Fibroblast of gingiva (primary cell): ENCODE measurements at regions not wholly inside any gene's neighbourhood (a gene's known extent, or its start where the extent isn't known, plus 50 kb on each side); places are given as distances from the start of the nearest gene placed in this dataset.

Experiments used
- DNase-seq: peaks from one replicate; pipeline ENCODE4 v3.0.0-alpha.2; 2011; ENCODE audit warnings: low read depth

GRCh38 chr1:218526198-218526580 is 181.1 kb downstream of the TGFB2 start:
- DNase-seq: no peak

GRCh38 chr1:218527737-218528136 is 182.6 kb downstream of the TGFB2 start:
- DNase-seq: no peak

DNA sequence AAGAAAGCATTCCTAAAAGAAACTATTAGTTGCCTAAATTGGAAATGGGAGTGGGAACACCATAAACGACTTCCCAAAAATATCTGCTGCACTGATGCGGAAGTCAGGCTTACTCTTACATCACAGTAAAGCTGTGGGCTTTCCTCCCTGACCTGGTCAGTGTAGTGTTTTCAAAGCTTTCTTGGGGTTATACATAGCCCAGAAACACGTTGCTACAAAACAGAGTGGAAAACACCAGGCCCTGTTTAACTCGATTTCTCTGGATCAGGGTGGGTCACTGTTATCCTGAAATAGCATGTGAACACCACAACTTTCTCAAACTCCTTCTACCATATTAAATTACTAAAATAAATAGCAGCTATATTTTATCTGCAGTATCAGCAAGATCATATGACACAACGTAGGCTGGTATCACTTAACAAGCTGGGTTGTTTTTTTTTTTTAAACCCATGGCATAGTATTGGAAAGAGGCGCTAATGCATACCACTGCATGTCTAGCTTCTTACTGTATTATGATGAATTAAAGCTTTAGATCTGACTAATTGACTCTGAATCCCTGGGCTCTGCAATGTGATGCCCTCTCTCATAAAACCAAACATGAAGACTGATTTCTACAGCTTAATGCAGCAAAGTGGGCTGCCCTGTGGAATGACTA is 184.6 kb downstream of the TGFB2 start:
- DNase-seq: no peak

GRCh38 chr1:218531936-218532335 is 186.8 kb downstream of the TGFB2 start:
- no peak for DNase-seq

DNA sequence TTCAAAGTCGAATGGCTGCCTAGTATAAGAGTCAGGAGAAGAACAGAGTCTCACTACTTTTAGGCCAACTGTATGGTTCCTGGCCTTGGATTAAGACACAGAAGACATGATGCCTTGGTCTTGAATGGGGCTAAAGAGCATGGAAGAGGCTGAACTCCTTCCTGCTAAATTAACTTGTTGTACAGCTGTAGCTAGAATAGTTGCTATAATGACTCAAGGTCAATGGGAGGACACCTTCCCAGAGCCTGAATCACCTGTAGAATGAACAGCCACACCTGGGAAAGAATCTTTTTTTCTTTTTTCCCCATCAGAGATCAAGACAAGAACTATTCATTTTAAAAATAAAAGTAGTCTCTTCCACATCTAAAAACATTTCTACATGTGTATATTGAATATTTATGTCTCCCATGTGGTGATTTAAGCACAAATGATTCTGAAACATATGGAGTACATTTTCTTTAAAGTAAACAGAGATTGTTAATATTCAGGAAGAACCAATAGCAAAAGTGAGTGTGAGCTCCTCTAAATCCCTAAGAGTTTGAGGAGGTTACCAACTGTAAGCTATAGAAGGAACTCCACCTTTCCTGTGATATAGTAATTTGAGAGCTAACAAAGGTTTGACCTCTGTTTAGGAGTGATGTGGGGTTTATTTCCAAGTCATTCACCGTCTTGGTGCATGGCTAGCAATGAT is 191.3 kb downstream of the TGFB2 start:
- no peak for DNase-seq

GRCh38 chr1:218537122-218537913 is 192.2 kb downstream of the TGFB2 start:
- peak; percentile 80 for DNase-seq

DNA sequence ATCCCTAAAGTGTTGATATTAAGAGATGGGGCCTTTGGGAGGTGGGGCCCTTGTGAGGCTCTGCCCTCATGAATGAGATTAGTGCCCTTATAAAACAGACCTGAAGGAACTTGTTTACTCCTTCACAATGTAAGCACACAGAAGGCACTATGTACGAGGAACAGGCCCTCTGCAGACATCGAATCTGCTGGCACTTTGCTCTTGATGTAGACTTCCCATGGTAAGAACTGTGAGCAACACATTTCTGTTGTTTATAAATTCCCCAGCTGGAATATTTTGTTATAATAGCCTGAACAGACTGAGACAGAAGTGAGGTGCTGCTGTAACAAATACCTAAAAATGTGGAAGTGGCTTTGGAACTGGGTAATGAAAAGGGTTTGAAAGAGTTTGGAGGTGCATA is 193.2 kb downstream of the TGFB2 start:
- no peak for DNase-seq

GRCh38 chr1:218546314-218546713 is 201.2 kb downstream of the TGFB2 start:
- DNase-seq: peak; percentile 14

- no peak for DNase-seq
These were observed 203.0 kb downstream of the TGFB2 start for GRCh38 chr1:218547957-218548730.

DNA sequence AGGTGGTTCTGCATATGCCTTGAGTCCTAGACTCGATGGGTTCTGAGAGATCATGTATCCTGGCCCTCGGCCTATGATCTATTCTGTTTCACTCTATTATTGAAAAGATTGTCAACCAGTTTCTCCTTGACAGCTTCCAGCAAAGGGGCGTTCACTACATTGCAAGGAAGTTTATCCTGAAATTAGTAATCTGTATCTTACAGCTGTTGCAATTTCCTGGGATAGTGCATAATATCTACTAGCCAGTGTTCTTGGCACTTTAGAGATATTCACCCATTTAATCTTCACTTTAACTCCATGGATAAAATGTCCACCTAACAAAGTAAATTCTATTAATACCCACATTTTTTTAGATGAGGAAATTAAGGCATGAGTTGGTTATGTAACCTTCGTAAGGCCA is 203.6 kb downstream of the TGFB2 start:
- DNase-seq: no peak

GRCh38 chr1:218553197-218553596 is 208.1 kb downstream of the TGFB2 start:
- peak; percentile 35 for DNase-seq

DNA sequence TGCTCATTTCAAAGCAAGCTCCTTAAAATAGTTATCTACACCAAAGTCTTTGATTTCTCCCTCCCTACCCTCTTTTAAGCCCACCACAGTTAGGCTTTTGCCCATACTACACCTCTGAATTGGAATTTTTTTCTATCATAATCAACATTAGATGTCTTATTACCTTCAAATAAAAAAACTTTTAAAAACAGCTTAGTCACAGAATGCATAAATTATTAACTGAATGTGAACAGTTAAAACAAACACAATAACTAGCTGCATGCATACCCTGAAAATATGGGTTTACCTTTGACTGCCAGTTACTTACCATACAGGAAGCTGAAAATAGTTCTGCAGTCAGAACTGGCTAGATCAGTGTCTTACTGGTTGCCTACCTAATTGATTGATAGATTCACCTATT is 210.9 kb downstream of the TGFB2 start:
- DNase-seq: no peak

DNA sequence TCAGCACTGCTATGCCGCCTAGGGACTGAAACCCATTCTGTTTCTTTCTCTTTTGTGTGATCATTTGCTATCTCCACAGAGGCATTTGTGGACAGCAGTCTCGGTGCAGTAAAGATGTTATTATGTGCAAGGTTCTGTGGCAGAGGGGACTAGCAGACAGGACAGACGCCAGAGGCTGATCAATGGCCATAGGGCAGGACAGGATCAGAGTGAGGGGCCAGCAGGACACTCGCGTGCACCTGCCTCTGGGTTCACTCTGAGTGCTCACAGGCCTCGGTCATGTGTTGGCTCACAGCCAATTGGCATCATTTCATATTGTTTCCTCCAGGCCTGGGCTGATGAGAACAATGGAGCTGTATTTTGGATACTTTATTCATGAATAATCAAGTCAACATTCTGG is 212.6 kb downstream of the TGFB2 start:
- no peak for DNase-seq

- DNase-seq: no peak
These were observed 213.2 kb downstream of the TGFB2 start for GRCh38 chr1:218558271-218558810.

DNA sequence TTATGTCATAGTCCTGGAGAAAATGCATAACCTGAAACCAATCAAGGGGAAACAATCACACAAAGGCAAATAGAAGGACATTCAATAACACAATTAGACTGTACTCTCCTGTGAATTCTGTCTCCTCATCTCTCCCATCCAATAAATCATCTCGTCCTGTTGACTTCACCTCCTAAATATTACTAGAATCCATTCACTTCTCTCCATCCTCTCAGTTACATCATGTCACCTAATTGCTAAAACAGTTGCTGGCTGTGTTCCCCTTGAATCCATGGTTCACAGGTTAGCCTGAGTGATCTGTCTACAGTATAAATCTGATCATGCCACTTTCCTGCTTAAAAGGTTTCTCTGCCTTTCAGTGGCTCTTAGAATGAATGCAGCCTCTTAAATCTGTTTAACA is 220.2 kb downstream of the TGFB2 start:
- DNase-seq: no peak

DNA sequence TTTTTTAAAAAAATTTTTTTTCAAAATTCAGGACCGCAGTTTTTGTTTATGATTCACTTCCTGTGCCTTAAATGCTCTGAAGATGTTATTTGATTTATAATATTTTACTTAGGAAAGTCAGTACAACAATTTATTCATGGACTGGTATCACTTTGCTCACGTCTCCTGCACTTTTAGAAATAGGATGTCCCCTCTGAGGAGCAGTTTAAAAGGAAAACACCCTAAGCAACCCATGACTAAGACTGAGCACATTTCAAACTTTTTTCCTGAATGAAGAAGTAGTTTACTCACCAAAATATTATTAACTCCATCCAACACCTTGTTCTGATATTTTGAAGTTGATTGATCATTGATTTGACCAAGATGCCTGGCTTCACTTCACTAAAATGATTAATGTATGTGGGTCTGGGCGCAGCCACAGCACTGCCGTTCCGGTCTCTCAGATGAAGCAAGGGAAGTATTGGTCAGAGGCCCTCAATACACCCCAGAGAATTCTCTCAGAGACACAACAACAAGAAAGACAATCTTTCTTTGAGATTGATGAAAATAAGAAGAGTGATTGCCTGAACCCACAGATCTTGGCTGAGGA is 223.9 kb downstream of the TGFB2 start:
- no peak for DNase-seq

GRCh38 chr1:218570456-218570855 is 225.3 kb downstream of the TGFB2 start:
- no peak for DNase-seq

DNA sequence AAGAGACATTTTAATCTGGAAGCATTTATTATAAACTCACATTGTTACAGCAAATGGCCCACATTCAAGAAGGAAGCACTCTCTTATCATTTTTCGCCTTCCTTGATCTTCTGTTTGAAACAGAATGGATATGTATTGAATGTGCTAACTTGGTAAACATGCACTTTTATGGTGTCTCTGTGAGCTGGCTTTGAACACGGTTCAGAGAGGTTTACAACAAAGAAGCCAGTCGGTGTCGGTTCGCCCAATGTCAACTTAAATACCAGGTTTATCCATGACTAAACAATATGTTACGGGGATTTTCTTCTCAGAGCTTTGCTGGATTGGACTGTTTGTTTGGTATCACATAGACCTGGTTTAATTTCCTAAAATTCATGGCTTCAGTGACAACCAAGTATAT is 226.4 kb downstream of the TGFB2 start:
- no peak for DNase-seq

- no peak for DNase-seq
These were observed 226.9 kb downstream of the TGFB2 start for GRCh38 chr1:218572050-218572449.

DNA sequence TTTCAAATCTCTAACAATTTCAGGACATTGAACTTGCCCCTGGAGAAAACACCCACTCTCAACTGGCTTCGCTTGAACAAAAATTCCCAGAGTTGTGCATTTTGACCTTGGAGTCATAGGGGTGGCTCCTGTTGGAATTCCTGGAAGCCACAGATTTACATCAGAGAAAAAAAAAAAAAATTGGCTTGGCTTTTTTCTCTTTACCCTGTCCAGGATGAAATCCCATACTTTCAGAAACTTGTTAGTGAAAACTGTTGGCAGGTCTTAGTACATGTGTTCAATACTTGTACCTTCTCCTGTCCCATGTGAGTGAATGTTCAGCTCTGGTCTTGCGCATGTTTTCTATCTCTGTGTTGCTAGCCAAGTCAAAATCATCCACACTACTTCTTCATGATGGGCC is 228.8 kb downstream of the TGFB2 start:
- no peak for DNase-seq

GRCh38 chr1:218575079-218575478 is 229.9 kb downstream of the TGFB2 start:
- DNase-seq: no peak

GRCh38 chr1:218575856-218576255 is 230.7 kb downstream of the TGFB2 start:
- no peak for DNase-seq
